Chondrocyte (in vitro differentiated cells): ENCODE measurements at regions not wholly inside any gene's neighbourhood (a gene's known extent, or its start where the extent isn't known, plus 50 kb on each side); places are given as distances from the start of the nearest gene placed in this dataset.

Experiments used
- DNase-seq: peaks from one replicate; pipeline ENCODE4 v3.0.0; 2021; ENCODE audit warnings: mixed read lengths, low spot score
- H3K27ac Mint-ChIP-seq: one replicate; pipeline ENCODE4 v1.8.0; 2021; ENCODE audit warnings: mild to moderate bottlenecking, moderate library complexity, mixed read lengths; ENCODE audit not compliant: unreplicated experiment
- H3K27me3 Mint-ChIP-seq: 2 replicates; pipeline ENCODE4 v1.8.0; 2021; ENCODE audit warnings: low read depth, mixed read lengths
- H3K36me3 Mint-ChIP-seq: 2 replicates; pipeline ENCODE4 v1.8.0; 2021; ENCODE audit warnings: low read depth, mixed read lengths
- H3K4me1 Mint-ChIP-seq: 2 replicates; pipeline ENCODE4 v1.8.0; 2021; ENCODE audit warnings: low read depth, mild to moderate bottlenecking, mixed read lengths
- H3K4me3 Mint-ChIP-seq: one replicate; pipeline ENCODE4 v1.8.0; 2021; ENCODE audit warnings: mild to moderate bottlenecking, moderate library complexity, mixed read lengths; ENCODE audit not compliant: unreplicated experiment
- H3K9me3 Mint-ChIP-seq: 2 replicates; pipeline ENCODE4 v1.8.0; 2021; ENCODE audit warnings: low read depth, mixed read lengths
- CTCF ChIP-seq: fragments of 200-600 bp; sonication (generic); IDR thresholded peaks from 2 replicates; pipeline ENCODE4 v1.5.0; 2021; ENCODE audit warnings: antibody characterized with exemption, mild to moderate bottlenecking, moderate library complexity

GRCh38 chr10:123494301-123494808, 171.8 kb upstream of the GPR26 start:
- no peaks in the 10 kb centered on the region for H3K36me3 Mint-ChIP-seq
- H3K27me3 Mint-ChIP-seq = peaks cover 9% of the 10 kb centered on the region
- H3K27ac Mint-ChIP-seq = no peak overlapping the region
- TF ChIP-seq CTCF = no peak
- DNase-seq = no peak
- peaks cover 8% of the 10 kb centered on the region for H3K9me3 Mint-ChIP-seq
- H3K4me3 Mint-ChIP-seq = no peak overlapping the region
- no peaks in the 10 kb centered on the region for H3K4me1 Mint-ChIP-seq

DNA sequence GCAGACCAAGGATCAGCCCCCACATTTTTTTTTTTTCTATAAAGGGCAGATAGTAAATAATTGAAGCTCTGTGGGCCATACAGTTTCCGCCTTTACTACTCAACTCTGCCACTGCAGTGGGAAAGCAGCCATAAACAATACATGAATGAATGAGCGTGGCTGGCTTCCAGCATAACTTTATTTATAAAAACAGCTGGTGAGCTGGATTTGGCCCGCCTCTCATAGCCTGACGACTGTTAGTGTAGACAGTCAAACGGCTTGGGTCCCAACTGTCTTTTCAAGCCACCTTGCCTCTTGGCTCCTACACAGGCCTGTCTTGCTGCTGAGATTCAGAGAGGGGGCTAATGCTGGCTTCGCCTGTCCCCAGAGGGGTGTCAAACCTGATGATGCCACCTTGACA, 169.8 kb upstream of the GPR26 start:
- H3K27me3 Mint-ChIP-seq = peaks cover 8% of the 10 kb centered on the region
- H3K4me3 Mint-ChIP-seq = no peak overlapping the region
- no peaks in the 10 kb centered on the region for H3K4me1 Mint-ChIP-seq
- DNase-seq = no peak
- no peak for TF ChIP-seq CTCF
- H3K36me3 Mint-ChIP-seq = no peaks in the 10 kb centered on the region
- H3K27ac Mint-ChIP-seq = no peak overlapping the region
- peaks cover 8% of the 10 kb centered on the region for H3K9me3 Mint-ChIP-seq

DNA sequence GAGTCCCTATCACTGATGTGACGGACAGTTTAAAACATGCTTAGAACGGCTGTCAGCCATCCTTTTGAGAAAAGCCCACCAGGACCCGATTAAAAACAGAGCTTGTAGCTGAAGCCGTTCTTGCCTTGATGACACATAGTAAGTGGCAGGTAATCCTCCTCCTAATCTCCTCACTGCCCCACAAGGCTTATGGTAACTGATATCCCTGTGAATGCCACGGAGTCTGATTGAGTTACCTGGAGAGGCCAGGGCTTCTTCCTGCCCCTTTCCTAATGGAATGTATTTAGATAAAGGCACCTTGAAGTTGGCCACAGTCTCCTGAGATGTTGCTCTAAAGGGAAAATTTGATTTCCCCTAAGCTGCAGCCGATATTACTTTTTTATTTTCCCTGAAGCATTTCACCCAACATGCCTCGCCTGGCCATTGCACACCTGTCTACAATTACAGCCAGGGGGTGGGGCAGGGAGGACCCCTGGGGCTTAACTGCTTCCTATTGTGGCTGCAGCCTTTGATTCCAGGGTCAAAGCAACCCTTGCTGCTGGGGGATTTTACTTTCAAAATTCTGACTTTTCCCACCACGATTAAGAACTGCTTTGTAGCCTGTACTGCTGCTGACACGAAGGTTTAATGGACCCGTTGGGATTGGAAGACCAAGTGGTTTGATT, 169.0 kb upstream of the GPR26 start:
- Mint-ChIP-seq H3K27me3 (peaks cover 8% of the 10 kb centered on the region), H3K4me1 (no peaks in the 10 kb centered on the region), H3K27ac (no peak overlapping the region), H3K4me3 (no peak overlapping the region), H3K36me3 (no peaks in the 10 kb centered on the region), H3K9me3 (peaks cover 8% of the 10 kb centered on the region)
- TF ChIP-seq CTCF = no peak
- no peak for DNase-seq

GRCh38 chr10:123500110-123500509, 166.0 kb upstream of the GPR26 start:
- DNase-seq = no peak
- no peak overlapping the region for H3K27ac Mint-ChIP-seq
- no peaks in the 10 kb centered on the region for H3K4me1 Mint-ChIP-seq
- H3K36me3 Mint-ChIP-seq = no peaks in the 10 kb centered on the region
- peaks cover 4% of the 10 kb centered on the region for H3K9me3 Mint-ChIP-seq
- no peak overlapping the region for H3K4me3 Mint-ChIP-seq
- no peak for TF ChIP-seq CTCF
- peaks cover 5% of the 10 kb centered on the region for H3K27me3 Mint-ChIP-seq

- no peaks in the 10 kb centered on the region for H3K4me1 Mint-ChIP-seq
- peaks cover 5% of the 10 kb centered on the region for H3K27me3 Mint-ChIP-seq
Observed at GRCh38 chr10:123501148-123501547, 165.0 kb upstream of the GPR26 start.

More at GRCh38 chr10:123501148-123501547, 165.0 kb upstream of the GPR26 start:
- Mint-ChIP-seq H3K4me3 (no peak overlapping the region), H3K27ac (no peak overlapping the region), H3K36me3 (no peaks in the 10 kb centered on the region), H3K9me3 (no peaks in the 10 kb centered on the region)
- no peak for TF ChIP-seq CTCF
- DNase-seq = no peak
